ENCODE measurements at regions not wholly inside any gene's neighbourhood (a gene's known extent, or its start where the extent isn't known, plus 50 kb on each side); places are given as distances from the start of the nearest gene placed in this dataset.

- no peak for DNase-seq
These were observed 149.8 kb downstream of the CCDC34 start for GRCh38 chr11:27213232-27213660.

- no peak for DNase-seq
These were observed 150.7 kb downstream of the CCDC34 start for GRCh38 chr11:27212248-27212780.

GRCh38 chr11:27211370-27212127 lies 151.5 kb downstream of the CCDC34 start:
- peak; percentile 24 for DNase-seq

DNA sequence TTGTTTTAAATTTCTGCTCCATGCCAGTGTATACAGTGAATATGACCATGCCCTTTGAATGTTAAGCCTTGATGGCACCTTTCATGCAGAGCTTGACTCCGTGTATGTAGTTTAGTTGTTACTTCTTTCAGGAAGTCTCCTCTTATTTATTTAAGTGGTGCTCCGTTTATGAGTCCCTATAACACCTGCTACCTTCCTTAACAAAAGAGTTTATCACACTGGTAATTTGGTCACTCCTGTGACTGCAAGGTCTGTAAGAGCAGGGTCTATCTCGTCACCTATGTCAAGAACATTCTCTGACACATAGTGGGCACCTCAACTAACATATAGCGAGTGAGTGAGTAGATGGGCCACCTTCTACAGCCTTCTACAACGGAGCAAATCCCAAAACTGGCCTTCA lies 152.5 kb downstream of the CCDC34 start:
- DNase-seq, result no peak

GRCh38 chr11:27209562-27210005 lies 153.4 kb downstream of the CCDC34 start:
- peak; percentile 85 for DNase-seq

DNA sequence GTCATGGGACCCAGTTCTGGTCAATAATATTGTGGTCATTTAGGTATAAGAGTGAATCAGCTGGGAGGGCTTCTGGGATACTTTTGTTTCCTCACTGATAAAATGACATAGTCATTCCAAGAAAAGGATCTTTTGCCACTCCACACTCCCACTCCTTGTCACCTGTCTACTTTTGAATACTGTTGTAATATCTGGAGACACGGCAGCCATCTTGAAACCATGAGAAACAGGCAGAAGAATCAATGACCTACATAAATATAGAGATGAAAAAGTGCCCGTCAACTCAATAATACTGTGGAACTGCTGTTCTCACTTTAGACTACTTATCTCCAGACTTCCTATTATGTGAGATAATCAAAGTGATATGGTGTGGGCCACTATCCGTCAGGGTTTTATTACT lies 154.2 kb downstream of the CCDC34 start:
- no peak for DNase-seq

DNA sequence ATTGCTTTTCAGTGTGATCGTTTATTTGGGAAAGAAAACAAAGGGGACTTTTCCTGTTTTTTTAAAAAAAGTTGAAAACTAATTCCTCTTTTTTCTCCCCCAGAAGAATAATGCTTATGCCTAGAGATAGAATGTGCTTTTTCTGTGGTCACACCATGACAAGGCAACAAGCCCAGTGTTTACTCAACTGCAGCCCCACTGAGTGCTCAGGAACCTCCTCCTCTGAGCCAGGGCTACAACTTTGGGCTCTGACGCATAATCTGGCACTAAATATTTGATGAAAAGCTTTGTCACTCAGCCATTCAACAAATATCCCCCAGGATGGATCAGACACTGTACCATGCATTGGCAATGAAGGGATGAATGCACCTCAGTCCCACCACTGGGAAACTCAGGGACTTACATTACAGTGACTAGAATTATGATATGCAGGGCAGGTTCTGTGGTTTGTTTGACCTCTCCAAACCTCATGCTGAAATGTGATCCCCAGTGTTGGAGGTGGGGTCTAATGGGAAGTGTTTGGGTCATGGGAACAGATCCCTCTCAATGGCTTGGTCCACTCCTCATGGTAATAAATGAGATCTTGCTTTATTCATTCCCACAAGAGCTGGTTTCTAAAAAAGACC lies 155.9 kb downstream of the CCDC34 start:
- DNase-seq, result no peak

DNA sequence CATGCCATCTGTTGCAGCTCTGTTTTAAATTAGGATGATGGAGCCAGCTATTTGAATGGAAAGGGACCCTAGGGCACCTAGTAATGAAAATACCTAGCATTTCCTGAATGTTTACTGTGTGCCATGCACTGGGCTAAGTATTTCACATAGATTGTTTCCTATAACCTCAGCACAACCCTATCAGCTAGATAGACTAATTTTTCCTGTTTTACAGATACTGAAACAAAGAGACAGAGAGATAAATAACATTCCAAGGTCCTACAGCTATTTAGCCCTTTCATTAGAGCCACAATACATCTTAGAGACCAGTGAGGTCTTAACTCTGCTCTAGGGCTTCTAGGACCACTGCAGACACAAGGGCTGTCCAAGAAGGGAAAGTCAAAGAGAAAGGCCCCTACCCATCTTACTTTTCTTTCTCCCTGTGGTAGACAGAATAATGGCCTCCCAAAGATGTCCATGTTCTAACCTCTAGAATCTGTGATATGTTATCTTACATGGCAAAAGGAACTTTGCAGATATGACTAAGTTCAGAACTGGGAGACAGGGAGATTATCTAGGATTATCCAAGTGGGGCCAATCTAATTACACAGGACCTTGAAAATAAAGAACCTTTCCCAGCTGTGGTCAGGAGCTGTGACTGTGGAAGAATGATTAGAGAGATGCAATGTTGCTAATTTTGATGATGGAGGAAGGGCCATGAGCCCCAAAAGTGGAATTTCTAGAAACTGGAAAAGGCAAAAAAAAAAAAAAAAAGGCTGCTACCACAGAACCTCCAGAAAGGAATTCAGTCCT lies 157.0 kb downstream of the CCDC34 start:
- no peak for DNase-seq

GRCh38 chr11:27205250-27205649 lies 157.8 kb downstream of the CCDC34 start:
- DNase-seq, result peak; percentile 28

- DNase-seq, result no peak
These were observed 158.5 kb downstream of the CCDC34 start for GRCh38 chr11:27204529-27204928.

- no peak for DNase-seq
These were observed 159.9 kb downstream of the CCDC34 start for GRCh38 chr11:27203077-27203647.

DNA sequence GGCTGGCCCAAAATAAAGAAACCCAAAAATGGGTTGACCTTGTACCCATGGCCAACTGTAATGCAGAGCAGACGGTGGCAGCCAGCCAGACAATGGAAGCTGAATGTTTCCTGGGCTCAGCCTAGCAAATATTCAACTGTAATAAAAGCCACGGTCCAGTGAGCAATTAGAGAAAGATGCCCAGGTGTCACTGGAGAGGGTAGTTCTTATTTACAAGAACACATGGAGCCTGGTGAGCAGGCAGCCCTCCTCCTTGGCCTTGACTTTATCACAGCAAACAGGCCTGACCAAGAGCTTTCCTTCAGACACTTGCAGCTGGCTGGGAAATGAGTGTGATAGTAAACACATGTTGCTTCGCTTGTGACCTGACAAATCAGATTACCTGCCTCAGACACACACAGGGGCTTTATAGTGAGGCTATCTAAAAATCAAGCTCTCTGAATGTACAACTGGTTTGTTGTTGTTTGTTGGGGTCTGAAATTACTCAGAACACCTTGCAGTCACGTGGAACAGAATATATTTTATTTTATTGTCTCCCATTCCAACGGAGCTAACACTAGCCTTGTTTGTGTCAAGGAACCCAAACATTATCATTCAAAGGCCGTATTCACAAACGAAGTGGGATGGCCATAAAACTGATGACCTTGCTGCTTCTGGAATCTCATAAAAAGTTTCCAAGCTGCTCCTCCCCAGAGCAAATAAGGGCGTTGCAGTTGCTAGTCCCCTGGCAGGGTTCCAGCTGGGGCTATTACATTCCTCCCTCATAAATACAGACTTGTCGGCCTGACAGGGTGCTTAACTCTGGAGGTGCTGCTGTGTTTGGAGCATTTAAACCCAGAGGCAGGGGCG lies 161.1 kb downstream of the BBOX1 start:
- peak; percentile 92 for DNase-seq

DNA sequence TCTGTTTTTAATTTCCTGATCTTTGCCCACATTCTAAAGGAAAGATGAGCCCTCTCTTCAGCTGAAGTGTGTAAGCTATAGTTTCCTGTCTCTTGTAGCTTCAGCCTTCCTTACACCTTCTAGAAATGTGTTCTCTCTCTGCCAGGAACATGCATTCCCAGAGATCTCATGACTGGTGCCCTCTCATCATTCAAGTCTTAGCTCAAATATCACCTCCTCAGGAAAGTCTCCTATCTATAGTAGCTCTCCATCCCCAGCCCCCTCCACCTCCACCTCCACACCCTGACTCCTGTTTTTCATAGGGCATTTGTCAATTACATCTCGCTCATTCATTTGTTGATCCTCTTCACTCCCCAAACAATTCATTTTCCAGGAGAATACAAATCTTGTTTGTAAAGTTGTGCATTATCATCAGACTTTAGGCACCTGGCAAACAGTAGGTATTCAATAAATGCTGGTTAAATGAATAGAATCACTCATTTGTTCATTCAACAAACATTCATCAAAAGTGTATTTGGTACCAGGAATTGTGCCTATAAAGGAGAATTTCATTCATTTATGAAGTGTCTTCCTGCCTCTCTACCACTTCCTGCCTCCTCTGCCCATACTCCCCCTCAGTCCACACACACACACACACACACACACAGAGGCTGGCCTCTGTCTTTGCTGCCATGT lies 160.3 kb downstream of the BBOX1 start:
- no peak for DNase-seq

GRCh38 chr11:27196203-27196897 lies 155.7 kb downstream of the BBOX1 start:
- no peak for DNase-seq

- DNase-seq, result no peak
These were observed 155.2 kb downstream of the BBOX1 start for GRCh38 chr11:27195837-27196202.

GRCh38 chr11:27194976-27195375 lies 154.4 kb downstream of the BBOX1 start:
- DNase-seq, result no peak

- DNase-seq, result no peak
These were observed 153.0 kb downstream of the BBOX1 start for GRCh38 chr11:27193434-27194225.

DNA sequence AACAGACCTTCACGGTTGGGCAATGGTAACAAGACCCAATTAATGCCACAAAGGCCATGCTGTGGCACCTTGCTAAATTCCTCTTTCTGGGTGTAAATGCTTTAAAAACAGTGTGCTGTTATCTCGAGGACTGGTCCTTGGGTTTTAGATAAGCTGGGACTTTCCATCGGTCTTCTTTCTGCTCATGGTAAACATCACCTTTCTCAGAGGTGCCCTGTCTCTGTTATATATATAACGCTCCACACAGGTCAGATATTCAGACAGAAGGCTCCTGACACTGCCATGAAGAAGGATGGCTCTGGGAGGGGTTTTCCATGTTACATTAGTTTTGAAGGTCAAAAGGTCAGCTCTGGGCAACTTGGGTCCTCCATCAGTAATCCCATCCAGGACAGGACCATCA lies 151.6 kb downstream of the BBOX1 start:
- no peak for DNase-seq

- no peak for DNase-seq
These were observed 151.0 kb downstream of the BBOX1 start for GRCh38 chr11:27191639-27192038.

GRCh38 chr11:27188696-27189095 lies 148.1 kb downstream of the BBOX1 start:
- no peak for DNase-seq
